Osteoblast (primary cell): ENCODE measurements at regions not wholly inside any gene's neighbourhood (a gene's known extent, or its start where the extent isn't known, plus 50 kb on each side); places are given as distances from the start of the nearest gene placed in this dataset.

Experiments
- DNase-seq: peaks from one replicate; pipeline ENCODE4 v3.0.0; 2011; ENCODE audit warnings: low spot score, mixed read lengths; ENCODE audit not compliant: insufficient read length; ENCODE audit errors: missing footprints
- H2AFZ ChIP-seq: 2 replicates; pipeline ENCODE4 v1.6.0; 2011; ENCODE audit warnings: mild to moderate bottlenecking, low read length
- H3K27ac ChIP-seq: 2 replicates; pipeline ENCODE4 v1.5.1; 2011; ENCODE audit warnings: mild to moderate bottlenecking, low read depth, low read length, moderate library complexity
- H3K27me3 ChIP-seq: 2 replicates; pipeline ENCODE4 v1.6.0; 2012; ENCODE audit warnings: mild to moderate bottlenecking, control low read depth, inconsistent platforms, low read length, moderate library complexity; ENCODE audit not compliant: insufficient read depth
- H3K36me3 ChIP-seq: 2 replicates; pipeline ENCODE4 v1.5.1; 2011; ENCODE audit warnings: mild to moderate bottlenecking, low read length, control low read depth, moderate library complexity; ENCODE audit not compliant: insufficient read depth
- H3K4me1 ChIP-seq: 2 replicates; pipeline ENCODE4 v1.5.1; 2011; ENCODE audit warnings: mild to moderate bottlenecking, low read length, control low read depth, moderate library complexity; ENCODE audit not compliant: insufficient read depth
- H3K4me2 ChIP-seq: 2 replicates; pipeline ENCODE4 v1.6.0; 2011; ENCODE audit warnings: mild to moderate bottlenecking, low read length; ENCODE audit not compliant: insufficient read depth
- H3K4me3 ChIP-seq: fragments of 200-600 bp; sonication (generic); 3 replicates; pipeline ENCODE4 v1.5.1; 2012; ENCODE audit warnings: mild to moderate bottlenecking, low read length, inconsistent platforms; ENCODE audit not compliant: insufficient read depth
- H3K79me2 ChIP-seq: 2 replicates; pipeline ENCODE4 v1.6.0; 2012; ENCODE audit warnings: mild to moderate bottlenecking, low read length, control low read depth, inconsistent platforms; ENCODE audit not compliant: insufficient read depth
- H3K9me3 ChIP-seq: 2 replicates; pipeline ENCODE4 v1.5.1; 2011; ENCODE audit warnings: low read depth, low read length, control low read depth
- H4K20me1 ChIP-seq: 2 replicates; pipeline ENCODE4 v1.6.0; 2012; ENCODE audit warnings: mild to moderate bottlenecking, low read length, control low read depth; ENCODE audit not compliant: insufficient read depth
- TF ChIP-seq, protein P1 (sequence below): IDR thresholded peaks from 2 replicates; pipeline ENCODE4 v1.5.1; 2011; ENCODE audit warnings: mild to moderate bottlenecking, low read depth, low read length, moderate library complexity; ENCODE audit errors: extremely low read depth

GRCh38 chr3:127451321-127451720 lies 139.2 kb downstream of the TPRA1 start:
- TF ChIP-seq, protein P1, sequence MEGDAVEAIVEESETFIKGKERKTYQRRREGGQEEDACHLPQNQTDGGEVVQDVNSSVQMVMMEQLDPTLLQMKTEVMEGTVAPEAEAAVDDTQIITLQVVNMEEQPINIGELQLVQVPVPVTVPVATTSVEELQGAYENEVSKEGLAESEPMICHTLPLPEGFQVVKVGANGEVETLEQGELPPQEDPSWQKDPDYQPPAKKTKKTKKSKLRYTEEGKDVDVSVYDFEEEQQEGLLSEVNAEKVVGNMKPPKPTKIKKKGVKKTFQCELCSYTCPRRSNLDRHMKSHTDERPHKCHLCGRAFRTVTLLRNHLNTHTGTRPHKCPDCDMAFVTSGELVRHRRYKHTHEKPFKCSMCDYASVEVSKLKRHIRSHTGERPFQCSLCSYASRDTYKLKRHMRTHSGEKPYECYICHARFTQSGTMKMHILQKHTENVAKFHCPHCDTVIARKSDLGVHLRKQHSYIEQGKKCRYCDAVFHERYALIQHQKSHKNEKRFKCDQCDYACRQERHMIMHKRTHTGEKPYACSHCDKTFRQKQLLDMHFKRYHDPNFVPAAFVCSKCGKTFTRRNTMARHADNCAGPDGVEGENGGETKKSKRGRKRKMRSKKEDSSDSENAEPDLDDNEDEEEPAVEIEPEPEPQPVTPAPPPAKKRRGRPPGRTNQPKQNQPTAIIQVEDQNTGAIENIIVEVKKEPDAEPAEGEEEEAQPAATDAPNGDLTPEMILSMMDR: no peak
- Histone ChIP-seq H3K36me3 (no peaks in the 10 kb centered on the region), H3K79me2 (no peaks in the 10 kb centered on the region), H2AFZ (no peak overlapping the region), H4K20me1 (peaks cover 2% of the 10 kb centered on the region), H3K4me3 (no peak overlapping the region), H3K4me2 (no peak overlapping the region), H3K4me1 (peaks cover 7% of the 10 kb centered on the region), H3K27ac (no peak overlapping the region), H3K27me3 (peaks cover 31% of the 10 kb centered on the region), H3K9me3 (no peaks in the 10 kb centered on the region)
- DNase-seq: peak; percentile 66

- Histone ChIP-seq H2AFZ (no peak overlapping the region), H3K36me3 (no peaks in the 10 kb centered on the region), H3K9me3 (no peaks in the 10 kb centered on the region), H3K27me3 (peaks cover 31% of the 10 kb centered on the region), H3K4me1 (no peaks in the 10 kb centered on the region), H3K79me2 (no peaks in the 10 kb centered on the region), H4K20me1 (peaks cover 2% of the 10 kb centered on the region), H3K4me2 (no peak overlapping the region), H3K4me3 (no peak overlapping the region), H3K27ac (no peak overlapping the region)
- TF ChIP-seq, protein P1: no peak
- DNase-seq: peak; percentile 30
These were observed 140.2 kb downstream of the TPRA1 start for GRCh38 chr3:127450331-127450730.

- no peak overlapping the region for H3K27ac ChIP-seq
- peak; percentile 83 for DNase-seq
- TF ChIP-seq, protein P1: no peak
- H4K20me1 ChIP-seq: peaks cover 2% of the 10 kb centered on the region
- no peaks in the 10 kb centered on the region for H3K36me3 ChIP-seq
- H3K4me1 ChIP-seq: no peaks in the 10 kb centered on the region
- no peak overlapping the region for H3K4me3 ChIP-seq
- H2AFZ ChIP-seq: no peak overlapping the region
- H3K27me3 ChIP-seq: peaks cover 25% of the 10 kb centered on the region
- H3K9me3 ChIP-seq: no peaks in the 10 kb centered on the region
- H3K79me2 ChIP-seq: no peaks in the 10 kb centered on the region
- no peak overlapping the region for H3K4me2 ChIP-seq
These were observed 140.9 kb downstream of the TPRA1 start for GRCh38 chr3:127449486-127450212.

- Histone ChIP-seq H4K20me1 (peaks cover 2% of the 10 kb centered on the region), H2AFZ (no peak overlapping the region), H3K27me3 (peaks cover 15% of the 10 kb centered on the region), H3K36me3 (no peaks in the 10 kb centered on the region), H3K4me3 (no peak overlapping the region), H3K4me1 (no peaks in the 10 kb centered on the region), H3K79me2 (no peaks in the 10 kb centered on the region), H3K4me2 (no peak overlapping the region), H3K9me3 (no peaks in the 10 kb centered on the region), H3K27ac (no peak overlapping the region)
- DNase-seq: no peak
- TF ChIP-seq, protein P1: no peak
These were observed 141.9 kb downstream of the TPRA1 start for GRCh38 chr3:127448671-127449070.
